Thyroid gland (tissue), 4 donors: ENCODE measurements at regions not wholly inside any gene's neighbourhood (a gene's known extent, or its start where the extent isn't known, plus 50 kb on each side); places are given as distances from the start of the nearest gene placed in this dataset.

ENCODE experiments used
- POLR2A ChIP-seq, 2 donors: fragments of 450-650 bp; IDR thresholded peaks; one replicate each; pipeline ENCODE4 v1.6.1; 2017; ENCODE audit warnings: antibody characterized with exemption in 2 of 2, mild to moderate bottlenecking in 2 of 2, moderate library complexity in 1 of 2
- TF ChIP-seq, protein P1 (sequence below), 6 experiments: fragments of 200-600 bp in 3 of 6; fragments of 450-650 bp in 3 of 6; sonication (generic) in 3 of 6; IDR thresholded peaks; one replicate each; pipeline ENCODE4 v1.5.1; 2016 to 2019; ENCODE audit warnings: antibody characterized with exemption in 6 of 6, mild to moderate bottlenecking in 2 of 6, inconsistent platforms in 1 of 6, moderate library complexity in 1 of 6

- TF ChIP-seq, protein P1, sequence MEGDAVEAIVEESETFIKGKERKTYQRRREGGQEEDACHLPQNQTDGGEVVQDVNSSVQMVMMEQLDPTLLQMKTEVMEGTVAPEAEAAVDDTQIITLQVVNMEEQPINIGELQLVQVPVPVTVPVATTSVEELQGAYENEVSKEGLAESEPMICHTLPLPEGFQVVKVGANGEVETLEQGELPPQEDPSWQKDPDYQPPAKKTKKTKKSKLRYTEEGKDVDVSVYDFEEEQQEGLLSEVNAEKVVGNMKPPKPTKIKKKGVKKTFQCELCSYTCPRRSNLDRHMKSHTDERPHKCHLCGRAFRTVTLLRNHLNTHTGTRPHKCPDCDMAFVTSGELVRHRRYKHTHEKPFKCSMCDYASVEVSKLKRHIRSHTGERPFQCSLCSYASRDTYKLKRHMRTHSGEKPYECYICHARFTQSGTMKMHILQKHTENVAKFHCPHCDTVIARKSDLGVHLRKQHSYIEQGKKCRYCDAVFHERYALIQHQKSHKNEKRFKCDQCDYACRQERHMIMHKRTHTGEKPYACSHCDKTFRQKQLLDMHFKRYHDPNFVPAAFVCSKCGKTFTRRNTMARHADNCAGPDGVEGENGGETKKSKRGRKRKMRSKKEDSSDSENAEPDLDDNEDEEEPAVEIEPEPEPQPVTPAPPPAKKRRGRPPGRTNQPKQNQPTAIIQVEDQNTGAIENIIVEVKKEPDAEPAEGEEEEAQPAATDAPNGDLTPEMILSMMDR (IDR thresholded peaks at IDR 0.05), result no peak
- no peak for TF ChIP-seq POLR2A (IDR thresholded peaks at IDR 0.05)
These were observed 362.1 kb downstream of the SAMD5 start for GRCh38 chr6:147870506-147871110.
